Muscle of leg (tissue), 3 donors: ENCODE measurements at regions not wholly inside any gene's neighbourhood (a gene's known extent, or its start where the extent isn't known, plus 50 kb on each side); places are given as distances from the start of the nearest gene placed in this dataset.
"Not testable (repeated sequence)": the region's sequence is repeated elsewhere in the genome, so short reads cannot be mapped to it uniquely, and the experiment has no call there.

Experiments used
- DNase-seq: peaks from one replicate; pipeline ENCODE4 v3.0.0; 2013
- H3K27ac ChIP-seq: one replicate; pipeline ENCODE4 v1.5.1; 2013; ENCODE audit warnings: mild to moderate bottlenecking, low read length, control low read depth
- H3K27me3 ChIP-seq: one replicate; pipeline ENCODE4 v1.6.1; 2013; ENCODE audit warnings: low read length; ENCODE audit not compliant: control insufficient read depth, insufficient read depth
- H3K36me3 ChIP-seq: one replicate; pipeline ENCODE4 v1.6.1; 2013; ENCODE audit warnings: low read length; ENCODE audit not compliant: control insufficient read depth, insufficient read depth
- H3K4me1 ChIP-seq: one replicate; pipeline ENCODE4 v1.6.1; 2013; ENCODE audit warnings: low read length; ENCODE audit not compliant: control insufficient read depth, insufficient read depth
- H3K4me3 ChIP-seq: one replicate; pipeline ENCODE4 v1.5.1; 2013; ENCODE audit warnings: low read length, control low read depth
- H3K9me3 ChIP-seq: replicated peaks from 2 replicates; pipeline ENCODE4 v1.6.1; 2013; ENCODE audit warnings: low read depth, low read length; ENCODE audit not compliant: control insufficient read depth
- WGBS: methylation state at CpG from one replicate; pipeline ENCODE4 v1.1.5; 2013; ENCODE audit warnings: missing lambda C conversion rate; ENCODE audit not compliant: insufficient coverage; 5-methylcytosine and 5-hydroxymethylcytosine counted together

GRCh38 chr11:37313266-37313665, 715.2 kb upstream of the RAG2 start:
- Histone ChIP-seq H3K27ac (no peak overlapping the region), H3K9me3 (peaks cover 5% of the 10 kb centered on the region), H3K4me1 (no peaks in the 10 kb centered on the region), H3K4me3 (no peak overlapping the region), H3K27me3 (no peaks in the 10 kb centered on the region), H3K36me3 (no peaks in the 10 kb centered on the region)
- no CpG with 5 or more reads among the region's 2 CpGs for WGBS
- DNase-seq = no peak

GRCh38 chr11:37306563-37306962, 708.5 kb upstream of the RAG2 start:
- H3K4me1 ChIP-seq = no peaks in the 10 kb centered on the region
- H3K36me3 ChIP-seq = no peaks in the 10 kb centered on the region
- H3K4me3 ChIP-seq = no peak overlapping the region
- H3K27me3 ChIP-seq = no peaks in the 10 kb centered on the region
- H3K9me3 ChIP-seq = peaks cover 10% of the 10 kb centered on the region
- DNase-seq = no peak
- H3K27ac ChIP-seq = no peak overlapping the region
- WGBS = no CpG with 5 or more reads among the region's 1 CpG

- not testable (repeated sequence) for H3K27ac ChIP-seq, H3K4me1 ChIP-seq, H3K9me3 ChIP-seq, DNase-seq, H3K4me3 ChIP-seq, H3K27me3 ChIP-seq, H3K36me3 ChIP-seq
- WGBS = 81% methylated on average over 2 of the region's 5 CpGs
Measured at GRCh38 chr11:37301405-37301804, 703.4 kb upstream of the RAG2 start.

- no peaks in the 10 kb centered on the region for H3K27me3 ChIP-seq
- DNase-seq = no peak
- no peak overlapping the region for H3K4me3 ChIP-seq
- peaks cover 8% of the 10 kb centered on the region for H3K9me3 ChIP-seq
- no peaks in the 10 kb centered on the region for H3K4me1 ChIP-seq
- no peak overlapping the region for H3K27ac ChIP-seq
- no CpG with 5 or more reads among the region's 2 CpGs for WGBS
- H3K36me3 ChIP-seq = no peaks in the 10 kb centered on the region
Measured at GRCh38 chr11:37298173-37298572, 700.1 kb upstream of the RAG2 start.

GRCh38 chr11:37286890-37287289, 688.9 kb upstream of the RAG2 start:
- no peaks in the 10 kb centered on the region for H3K36me3 ChIP-seq
- 89% methylated on average over 3 of the region's 3 CpGs for WGBS
- no peak for DNase-seq
- no peak overlapping the region for H3K4me3 ChIP-seq
- no peaks in the 10 kb centered on the region for H3K27me3 ChIP-seq
- no peak overlapping the region for H3K27ac ChIP-seq
- H3K4me1 ChIP-seq = no peaks in the 10 kb centered on the region
- H3K9me3 ChIP-seq = no peaks in the 10 kb centered on the region

- no peak overlapping the region for H3K27ac ChIP-seq
- H3K27me3 ChIP-seq = no peaks in the 10 kb centered on the region
- H3K9me3 ChIP-seq = no peaks in the 10 kb centered on the region
- H3K4me3 ChIP-seq = no peak overlapping the region
- H3K36me3 ChIP-seq = no peaks in the 10 kb centered on the region
- H3K4me1 ChIP-seq = no peaks in the 10 kb centered on the region
- DNase-seq = no peak
Measured at GRCh38 chr11:37282367-37282766, 684.3 kb upstream of the RAG2 start.

GRCh38 chr11:37280200-37280599, 682.2 kb upstream of the RAG2 start:
- H3K4me1 ChIP-seq = no peaks in the 10 kb centered on the region
- no peak overlapping the region for H3K27ac ChIP-seq
- no peak overlapping the region for H3K4me3 ChIP-seq
- no CpG with 5 or more reads among the region's 2 CpGs for WGBS
- peak; percentile 10 for DNase-seq
- H3K27me3 ChIP-seq = no peaks in the 10 kb centered on the region
- H3K36me3 ChIP-seq = no peaks in the 10 kb centered on the region
- no peaks in the 10 kb centered on the region for H3K9me3 ChIP-seq

- H3K4me1 ChIP-seq = no peaks in the 10 kb centered on the region
- H3K9me3 ChIP-seq = no peaks in the 10 kb centered on the region
- no peaks in the 10 kb centered on the region for H3K36me3 ChIP-seq
- H3K27ac ChIP-seq = no peak overlapping the region
- H3K4me3 ChIP-seq = no peak overlapping the region
- H3K27me3 ChIP-seq = no peaks in the 10 kb centered on the region
- whole genome bisulfite sequencing = no CpG with 5 or more reads among the region's 3 CpGs
- no peak for DNase-seq
Measured at GRCh38 chr11:37277896-37278465, 679.9 kb upstream of the RAG2 start.

- no peak overlapping the region for H3K27ac ChIP-seq
- DNase-seq = peak; percentile 46
- 22% methylated on average over 1 of the region's 4 CpGs for WGBS
- H3K4me1 ChIP-seq = no peaks in the 10 kb centered on the region
- no peak overlapping the region for H3K4me3 ChIP-seq
- no peaks in the 10 kb centered on the region for H3K9me3 ChIP-seq
- no peaks in the 10 kb centered on the region for H3K36me3 ChIP-seq
- no peaks in the 10 kb centered on the region for H3K27me3 ChIP-seq
Measured at GRCh38 chr11:37264783-37265182, 666.7 kb upstream of the RAG2 start.

- H3K36me3 ChIP-seq = no peaks in the 10 kb centered on the region
- peak; percentile 2 for DNase-seq
- no peaks in the 10 kb centered on the region for H3K27me3 ChIP-seq
- no peak overlapping the region for H3K4me3 ChIP-seq
- no peaks in the 10 kb centered on the region for H3K4me1 ChIP-seq
- WGBS = 43% methylated on average over 1 of the region's 1 CpG
- no peaks in the 10 kb centered on the region for H3K9me3 ChIP-seq
- no peak overlapping the region for H3K27ac ChIP-seq
Measured at GRCh38 chr11:37264060-37264459, 666.0 kb upstream of the RAG2 start.

GRCh38 chr11:37263467-37263866, 665.4 kb upstream of the RAG2 start:
- not testable (repeated sequence) for DNase-seq, H3K4me3 ChIP-seq, H3K4me1 ChIP-seq, H3K9me3 ChIP-seq, H3K27me3 ChIP-seq, H3K36me3 ChIP-seq, H3K27ac ChIP-seq
- 83% methylated on average over 2 of the region's 9 CpGs for WGBS
